Common myeloid progenitor, CD34-positive (primary cell): ENCODE measurements at regions not wholly inside any gene's neighbourhood (a gene's known extent, or its start where the extent isn't known, plus 50 kb on each side); places are given as distances from the start of the nearest gene placed in this dataset.
"Not testable (repeated sequence)": the region's sequence is repeated elsewhere in the genome, so short reads cannot be mapped to it uniquely, and the experiment has no call there.

ENCODE experiments used
- CTCF ChIA-PET: fragments of 350-600 bp; sonication (Branson Sonifier 250); formaldehyde crosslinking; loops from one replicate; lab custom pipeline; 2021; ENCODE audit warnings: antibody characterized with exemption; lab: Charles Lee
- POLR2A ChIA-PET: fragments of 350-600 bp; sonication (Branson Sonifier 250); formaldehyde crosslinking; loops from one replicate; lab custom pipeline; 2021; ENCODE audit warnings: antibody characterized with exemption; lab: Charles Lee
- DNase-seq, 3 donors: peaks; one replicate each; pipeline versions ENCODE4 v3.0.0 to v3.0.0-alpha.2; 2013
- H3K27ac ChIP-seq, 2 experiments: 1 replicate in 1 of 2; 2 replicates in 1 of 2; pipeline ENCODE4 v1.7.0; 2013; ENCODE audit warnings: inconsistent platforms in 2 of 2, low read length in 2 of 2, mild to moderate bottlenecking in 2 of 2, low read depth in 1 of 2, moderate library complexity in 1 of 2; ENCODE audit not compliant: severe bottlenecking in 2 of 2, insufficient read depth in 1 of 2, poor library complexity in 1 of 2
- H3K27me3 ChIP-seq, 5 experiments: replicated peaks in 2 of 5; 1 replicate in 3 of 5; 2 replicates in 2 of 5; pipeline versions ENCODE4 v1.6.1 to v1.7.0; 2013; ENCODE audit warnings: low read length in 4 of 5, mild to moderate bottlenecking in 2 of 5, moderate library complexity in 2 of 5, inconsistent platforms in 1 of 5; ENCODE audit not compliant: insufficient read depth in 5 of 5, control insufficient read depth in 4 of 5
- H3K36me3 ChIP-seq, 4 experiments: 1 replicate in 2 of 4; 2 replicates in 2 of 4; pipeline versions ENCODE4 v1.6.1 to v1.7.0; 2013; ENCODE audit warnings: low read length in 3 of 4, control low read depth in 1 of 4, mild to moderate bottlenecking in 1 of 4; ENCODE audit not compliant: control insufficient read depth in 4 of 4, insufficient read depth in 4 of 4
- H3K4me1 ChIP-seq, 4 experiments: 1 replicate in 3 of 4; 2 replicates in 1 of 4; pipeline versions ENCODE4 v1.6.1 to v1.7.1; 2013; ENCODE audit warnings: low read length in 3 of 4, mild to moderate bottlenecking in 3 of 4, control low read depth in 1 of 4, inconsistent platforms in 1 of 4, moderate library complexity in 1 of 4; ENCODE audit not compliant: control insufficient read depth in 4 of 4, insufficient read depth in 4 of 4; ENCODE audit errors: control extremely low read depth in 1 of 4
- H3K4me3 ChIP-seq, 7 experiments: 1 replicate in 4 of 7; 2 replicates in 3 of 7; pipeline versions ENCODE4 v1.5.1 to v1.7.0; 2013; ENCODE audit warnings: mild to moderate bottlenecking in 7 of 7, low read length in 6 of 7, moderate library complexity in 6 of 7, inconsistent platforms in 2 of 7, low read depth in 2 of 7, control low read depth in 1 of 7; ENCODE audit not compliant: insufficient read depth in 4 of 7, control insufficient read depth in 1 of 7; ENCODE audit errors: extremely low read depth in 1 of 7
- H3K9me3 ChIP-seq, 5 experiments: 1 replicate in 4 of 5; 2 replicates in 1 of 5; pipeline versions ENCODE4 v1.6.1 to v1.7.1; 2013; ENCODE audit warnings: low read length in 4 of 5, mild to moderate bottlenecking in 2 of 5, inconsistent platforms in 1 of 5, low read depth in 1 of 5, moderate library complexity in 1 of 5; ENCODE audit not compliant: control insufficient read depth in 4 of 5, insufficient read depth in 2 of 5; ENCODE audit errors: control extremely low read depth in 1 of 5
- WGBS: methylation state at CpG from one replicate; pipeline ENCODE4 v1.1.5; 2013; ENCODE audit not compliant: insufficient coverage; 5-methylcytosine and 5-hydroxymethylcytosine counted together

- CTCF ChIA-PET, POLR2A ChIA-PET, H3K9me3 ChIP-seq, H3K4me1 ChIP-seq, H3K36me3 ChIP-seq, H3K4me3 ChIP-seq, H3K27me3 ChIP-seq, DNase-seq, H3K27ac ChIP-seq: not testable (repeated sequence)
- no CpG with 5 or more reads among the region's 4 CpGs for WGBS
Measured at GRCh38 chr9:61817127-61817705, 627.4 kb downstream of the SPATA31A7 start.

DNA sequence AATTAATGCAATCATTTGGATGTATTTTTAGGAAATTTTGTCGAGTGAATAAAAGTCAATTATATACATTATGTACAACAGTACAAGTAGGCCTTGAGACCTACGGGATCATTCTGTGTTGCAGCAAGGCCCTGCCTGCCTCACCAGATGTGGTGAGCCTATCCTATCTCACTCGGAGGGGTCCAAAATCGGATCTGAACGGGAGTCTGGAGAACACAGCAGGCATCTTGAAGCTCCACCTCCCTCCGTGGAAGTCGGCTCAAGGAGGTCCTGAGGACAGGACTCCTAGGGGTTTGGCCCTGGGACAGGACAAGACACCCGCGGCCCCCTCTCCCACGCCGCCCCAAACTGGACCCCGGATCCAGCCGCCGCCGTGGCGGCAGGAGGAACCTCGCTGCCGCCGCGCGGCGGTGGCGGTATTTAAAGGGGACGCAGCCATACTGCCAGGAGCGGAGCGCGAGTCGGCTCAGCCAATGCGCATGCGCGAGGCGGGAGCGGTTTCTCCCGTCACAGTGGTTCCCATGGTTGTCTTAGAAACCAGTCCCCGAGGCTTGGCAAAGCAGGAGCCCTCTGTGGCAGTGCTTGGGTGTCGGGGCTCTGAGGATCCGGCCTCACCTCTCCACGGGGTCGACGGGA is 663.9 kb downstream of the SPATA31A7 start:
- WGBS = 0% methylated on average over 7 of the region's 40 CpGs
- CTCF ChIA-PET, POLR2A ChIA-PET, H3K4me1 ChIP-seq, H3K36me3 ChIP-seq, H3K27ac ChIP-seq, DNase-seq, H3K27me3 ChIP-seq, H3K4me3 ChIP-seq, H3K9me3 ChIP-seq: not testable (repeated sequence)

- H3K9me3 ChIP-seq, H3K4me1 ChIP-seq, POLR2A ChIA-PET, CTCF ChIA-PET, H3K36me3 ChIP-seq, H3K27ac ChIP-seq, DNase-seq, H3K4me3 ChIP-seq, H3K27me3 ChIP-seq: not testable (repeated sequence)
- WGBS = no CpG with 5 or more reads among the region's 21 CpGs
Measured at GRCh38 chr9:61854260-61854640, 664.4 kb downstream of the SPATA31A7 start.

GRCh38 chr9:61856283-61856682 is 666.4 kb downstream of the SPATA31A7 start:
- POLR2A ChIA-PET, H3K27me3 ChIP-seq, H3K27ac ChIP-seq, DNase-seq, H3K4me1 ChIP-seq, CTCF ChIA-PET, H3K36me3 ChIP-seq, H3K9me3 ChIP-seq, H3K4me3 ChIP-seq: not testable (repeated sequence)
- no CpG with 5 or more reads among the region's 33 CpGs for WGBS

DNA sequence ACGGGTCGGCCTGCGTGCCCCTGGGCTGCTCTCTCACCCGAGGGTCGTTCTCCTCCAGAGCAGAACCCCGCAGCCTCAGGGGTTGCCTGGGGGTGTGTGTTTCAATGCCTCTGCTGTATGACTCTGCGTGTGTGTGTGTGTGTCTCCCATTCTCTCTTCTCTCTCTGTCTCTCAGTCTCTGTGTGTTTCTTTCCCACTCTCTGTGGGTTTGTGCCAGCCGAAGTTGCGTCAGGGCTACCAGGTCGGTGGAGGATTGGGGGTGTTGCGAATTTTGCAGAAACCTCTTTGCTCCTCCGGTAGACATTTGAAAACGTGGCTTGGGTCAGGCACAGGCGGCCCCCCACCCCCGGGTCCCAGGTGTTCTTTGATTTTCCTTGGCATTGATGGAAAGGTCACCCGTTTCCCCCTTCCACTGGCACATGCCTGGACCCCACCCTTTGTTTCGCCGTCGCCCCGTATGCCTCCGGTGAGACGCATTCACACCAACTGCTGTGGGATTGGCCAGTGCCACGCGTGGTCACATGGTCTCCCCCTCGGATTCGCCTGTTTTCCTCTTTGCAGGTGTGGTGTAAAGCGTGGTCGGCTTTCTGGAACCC is 667.1 kb downstream of the SPATA31A7 start:
- CTCF ChIA-PET, H3K4me1 ChIP-seq, DNase-seq, H3K4me3 ChIP-seq, H3K27ac ChIP-seq, H3K36me3 ChIP-seq, H3K9me3 ChIP-seq, POLR2A ChIA-PET, H3K27me3 ChIP-seq: not testable (repeated sequence)
- 86% methylated on average over 4 of the region's 28 CpGs for WGBS

- H3K36me3 ChIP-seq, H3K4me1 ChIP-seq, H3K4me3 ChIP-seq, POLR2A ChIA-PET, H3K27me3 ChIP-seq, DNase-seq, CTCF ChIA-PET, H3K9me3 ChIP-seq, H3K27ac ChIP-seq: not testable (repeated sequence)
- WGBS = no CpG with 5 or more reads among the region's 42 CpGs
Measured at GRCh38 chr9:61857709-61858351, 668.0 kb downstream of the SPATA31A7 start.

DNA sequence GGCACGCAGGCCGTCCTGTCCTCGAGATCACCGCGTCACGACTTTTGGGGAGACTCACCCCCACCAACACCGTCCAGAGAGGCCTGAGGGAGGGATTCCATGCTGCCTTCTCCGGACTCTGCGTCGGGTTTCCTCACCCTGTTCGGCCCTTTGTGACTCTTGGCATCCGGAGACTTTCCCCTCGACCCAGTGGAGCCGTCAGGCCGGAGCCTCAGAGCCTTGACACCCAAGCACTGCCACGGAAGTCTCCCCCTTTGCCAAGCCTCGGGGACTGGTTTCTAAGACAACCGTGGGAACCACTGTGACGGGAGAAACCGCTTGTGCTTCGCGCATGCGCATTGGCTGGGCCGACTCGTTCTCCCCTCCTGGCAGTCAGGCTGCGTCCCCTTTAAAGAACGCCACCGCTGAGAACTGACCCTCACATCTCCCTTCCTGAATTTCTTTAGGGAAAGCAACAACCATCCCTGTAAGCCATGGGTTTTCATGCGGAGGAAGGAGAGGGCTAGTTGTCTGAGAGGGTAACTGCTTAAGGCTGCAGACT is 672.7 kb downstream of the SPATA31A7 start:
- H3K9me3 ChIP-seq, POLR2A ChIA-PET, H3K27me3 ChIP-seq, H3K27ac ChIP-seq, CTCF ChIA-PET, DNase-seq, H3K36me3 ChIP-seq, H3K4me1 ChIP-seq: not testable (repeated sequence)
- H3K4me3 ChIP-seq = peak overlapping the region in 1 of 7 experiments; percentile 58
- WGBS = no CpG with 5 or more reads among the region's 29 CpGs
